NCI-H187 treated with DMSO at 0.1 percent for 48 hours (cell line): ENCODE measurements at regions not wholly inside any gene's neighbourhood (a gene's known extent, or its start where the extent isn't known, plus 50 kb on each side); places are given as distances from the start of the nearest gene placed in this dataset.
A peak's percentile ranks its signal among the peaks of the same experiment; 100 is the strongest.

Experiments
- DNase-seq: peaks from one replicate; lab custom pipeline; 2025; lab: John Stamatoyannopoulos, UW

DNA sequence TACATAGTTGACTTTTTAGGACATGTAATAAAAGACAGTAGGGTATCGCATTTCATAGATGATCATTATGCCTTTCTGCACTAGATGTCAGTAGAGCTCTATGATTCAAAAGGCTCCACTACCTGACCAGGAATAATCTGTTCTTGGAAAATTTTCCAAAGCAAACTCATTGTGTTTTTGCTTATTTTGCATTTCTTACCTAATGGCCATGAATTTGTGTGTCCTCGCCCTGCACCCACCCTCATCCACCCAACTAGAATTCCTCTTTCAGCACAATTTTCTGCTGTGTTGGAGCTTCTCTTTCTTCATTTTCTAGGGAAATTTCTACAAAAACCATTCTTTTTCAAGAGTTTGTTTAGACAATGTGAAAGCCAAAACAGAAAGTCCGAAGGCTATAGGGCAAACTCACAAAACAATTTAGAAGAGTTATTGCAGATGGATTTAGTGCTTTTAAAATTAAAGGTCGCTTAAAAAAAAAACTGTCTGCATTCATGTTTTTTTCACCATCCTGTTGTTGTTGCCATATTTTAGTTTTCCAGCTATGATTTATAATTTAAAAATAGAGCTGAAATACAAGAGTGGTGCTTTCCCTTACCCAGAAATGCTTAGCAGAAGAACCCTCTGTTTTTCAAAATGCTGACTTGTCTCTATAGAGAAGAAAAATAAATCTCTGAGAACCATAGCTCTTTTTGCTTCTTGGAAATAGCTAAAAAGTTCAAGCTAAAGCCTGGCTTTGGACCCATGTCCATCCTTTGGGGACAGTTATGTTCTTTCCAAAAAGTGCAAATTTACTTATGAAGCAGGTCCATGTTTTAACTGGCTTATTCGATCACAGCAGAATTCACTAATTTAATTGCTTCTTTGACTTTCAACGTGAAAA, 183.7 kb downstream of the SPATA18 start:
- peak; percentile 31 for DNase-seq

GRCh38 chr4:52235552-52236201, 184.6 kb downstream of the SPATA18 start:
- DNase-seq: no peak

DNA sequence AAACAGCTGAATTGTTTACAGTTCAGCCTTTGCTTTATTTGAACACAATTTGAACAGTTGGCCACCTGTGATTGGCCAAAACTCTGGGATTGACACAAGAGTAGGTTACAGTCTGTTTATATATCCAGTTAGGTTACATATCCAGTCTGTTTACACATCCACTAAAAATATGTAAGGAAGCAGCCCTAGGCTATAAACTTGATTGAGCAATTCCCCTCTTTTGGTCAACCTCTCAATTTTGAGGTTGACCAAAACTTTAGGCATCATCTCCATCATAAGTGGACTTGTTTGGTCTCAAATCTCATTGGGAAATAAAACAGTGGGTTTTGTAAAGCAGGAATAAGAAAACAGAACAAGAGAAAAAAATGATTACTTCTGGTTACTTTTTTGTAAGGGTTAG, 190.8 kb downstream of the SPATA18 start:
- DNase-seq: no peak

- DNase-seq: no peak
Observed at GRCh38 chr4:52243367-52243766, 192.3 kb downstream of the SPATA18 start.

DNA sequence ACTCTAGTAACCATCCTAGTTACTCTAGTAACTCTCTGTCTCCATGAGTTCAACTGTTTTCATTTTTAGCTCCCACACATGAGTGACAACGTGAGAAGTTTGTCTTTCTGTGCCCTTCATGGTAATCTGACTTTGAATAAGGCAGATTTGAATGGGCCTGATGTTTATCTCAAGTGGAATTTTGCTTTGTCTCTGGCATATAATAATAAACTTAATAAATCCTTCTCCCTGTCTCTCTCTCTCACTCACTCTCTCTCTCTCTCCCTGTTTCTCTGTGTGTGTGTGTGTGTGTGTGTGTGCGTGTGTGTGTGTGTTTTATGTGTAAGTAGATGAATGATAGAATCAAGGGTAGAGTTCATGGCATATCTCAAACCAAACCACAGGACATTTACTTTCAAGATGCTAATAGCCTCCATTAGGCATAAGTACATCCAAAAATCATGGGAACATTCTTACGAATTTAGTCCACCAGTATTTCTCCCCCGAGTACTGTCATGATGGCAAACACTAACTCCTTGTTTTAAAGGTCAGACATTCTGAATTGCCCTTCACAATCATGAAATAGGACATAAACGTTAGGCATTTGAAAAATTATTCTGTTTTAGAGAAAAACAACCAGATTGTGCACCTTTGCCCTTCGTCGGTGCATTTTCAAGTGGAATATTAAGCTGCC, 193.1 kb downstream of the SPATA18 start:
- peak; percentile 54 for DNase-seq

GRCh38 chr4:52244848-52245247, 193.7 kb downstream of the SPATA18 start:
- no peak for DNase-seq

DNA sequence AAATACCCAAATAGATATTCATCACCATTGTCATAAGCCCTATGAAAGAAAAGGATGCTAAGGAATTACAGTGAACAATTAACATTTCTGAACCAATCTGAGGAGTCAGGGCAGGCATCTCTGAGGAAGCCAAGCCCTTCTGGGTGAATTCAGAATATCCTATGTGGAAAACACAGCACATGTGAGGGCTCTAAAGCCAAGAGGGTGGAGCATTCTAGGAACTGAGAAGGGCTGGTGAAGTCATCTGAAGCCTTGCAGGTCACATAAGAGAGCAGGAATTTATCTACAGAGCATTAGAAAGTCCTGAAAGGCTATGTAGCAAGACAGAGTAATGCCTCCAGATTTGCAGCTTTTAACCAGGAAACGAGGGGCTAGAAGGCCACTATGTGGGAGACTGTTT, 195.7 kb downstream of the SPATA18 start:
- DNase-seq: no peak

GRCh38 chr4:52247941-52248340, 196.8 kb downstream of the SPATA18 start:
- no peak for DNase-seq

DNA sequence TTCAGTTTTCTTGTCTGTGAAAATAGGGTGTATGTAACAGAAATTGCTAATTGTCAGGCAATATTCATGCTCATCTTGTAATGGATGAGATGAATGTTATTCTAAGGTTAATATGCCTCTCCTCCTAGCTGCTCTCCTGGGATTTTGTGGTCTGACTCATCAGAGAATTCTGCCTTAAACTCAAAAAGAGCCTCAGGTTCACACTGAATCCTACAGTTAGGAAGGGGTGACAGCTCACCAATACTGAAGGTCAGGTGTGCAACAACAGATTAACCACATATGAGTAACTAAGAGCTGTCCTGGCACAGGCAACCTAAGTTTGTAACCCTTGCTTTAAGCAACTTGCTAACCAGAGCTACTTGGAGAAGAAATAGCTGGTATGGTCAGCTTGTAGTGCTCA, 197.7 kb downstream of the SPATA18 start:
- DNase-seq: no peak

DNA sequence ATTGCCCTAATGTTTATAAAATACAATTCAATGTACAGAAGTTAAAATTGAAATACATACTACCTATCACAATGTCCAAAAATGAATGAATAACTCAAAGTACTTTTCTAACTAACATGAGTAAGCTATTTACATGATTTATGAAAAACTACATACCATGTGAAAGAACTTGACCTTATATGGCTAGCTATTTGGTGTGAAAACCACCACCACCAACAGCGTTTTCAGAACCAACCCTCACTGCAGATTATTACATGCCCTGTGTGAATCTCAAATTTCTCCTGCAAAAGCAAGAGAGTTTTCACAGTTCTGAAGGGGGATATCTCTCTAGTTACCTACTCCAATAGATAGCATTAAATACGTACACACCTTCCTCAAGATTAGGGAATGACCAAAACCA, 198.5 kb downstream of the SPATA18 start:
- DNase-seq: no peak

GRCh38 chr4:52250154-52250553, 199.1 kb downstream of the SPATA18 start:
- peak; percentile 71 for DNase-seq

GRCh38 chr4:52251864-52252263, 200.8 kb downstream of the SPATA18 start:
- no peak for DNase-seq

- no peak for DNase-seq
Observed at GRCh38 chr4:52253025-52253424, 201.9 kb downstream of the SPATA18 start.

- no peak for DNase-seq
Observed at GRCh38 chr4:52256522-52256921, 205.4 kb downstream of the SPATA18 start.

GRCh38 chr4:52259978-52260377, 208.9 kb downstream of the SPATA18 start:
- DNase-seq: no peak

DNA sequence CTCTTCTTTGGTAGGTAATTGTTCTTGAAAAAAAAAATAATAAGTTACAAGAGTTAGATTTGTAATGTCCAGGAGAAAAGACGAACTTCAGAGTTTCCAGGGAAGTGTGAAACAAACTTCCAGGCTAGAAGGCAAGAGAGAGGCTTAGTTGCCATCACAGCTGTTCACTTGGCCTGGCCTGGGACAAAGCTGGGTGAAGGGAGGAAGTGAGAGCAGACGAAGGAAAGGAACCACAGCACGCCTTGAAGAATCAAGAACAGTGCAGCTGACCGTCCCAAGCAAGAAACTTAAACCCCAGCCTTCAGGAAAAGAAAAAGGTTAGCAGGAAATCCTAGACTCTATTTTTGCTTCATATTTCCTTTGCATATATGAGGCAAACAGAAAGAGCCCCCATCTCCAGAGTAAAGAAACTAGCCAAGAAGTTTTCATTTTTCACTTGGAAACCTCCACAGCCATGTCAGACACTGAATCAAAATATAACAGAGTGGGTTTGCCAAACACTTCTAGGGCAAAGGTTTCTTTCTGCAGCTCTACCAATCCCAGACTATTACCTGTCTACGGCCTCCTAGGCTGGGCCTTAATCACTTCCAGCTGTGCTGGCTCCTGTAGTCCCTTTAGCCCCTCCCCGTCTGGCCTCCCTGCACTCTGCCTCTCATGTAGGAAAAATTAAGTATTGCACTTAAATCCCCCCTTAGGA, 209.6 kb downstream of the SPATA18 start:
- no peak for DNase-seq

- DNase-seq: no peak
Observed at GRCh38 chr4:52263607-52264006, 212.5 kb downstream of the SPATA18 start.

DNA sequence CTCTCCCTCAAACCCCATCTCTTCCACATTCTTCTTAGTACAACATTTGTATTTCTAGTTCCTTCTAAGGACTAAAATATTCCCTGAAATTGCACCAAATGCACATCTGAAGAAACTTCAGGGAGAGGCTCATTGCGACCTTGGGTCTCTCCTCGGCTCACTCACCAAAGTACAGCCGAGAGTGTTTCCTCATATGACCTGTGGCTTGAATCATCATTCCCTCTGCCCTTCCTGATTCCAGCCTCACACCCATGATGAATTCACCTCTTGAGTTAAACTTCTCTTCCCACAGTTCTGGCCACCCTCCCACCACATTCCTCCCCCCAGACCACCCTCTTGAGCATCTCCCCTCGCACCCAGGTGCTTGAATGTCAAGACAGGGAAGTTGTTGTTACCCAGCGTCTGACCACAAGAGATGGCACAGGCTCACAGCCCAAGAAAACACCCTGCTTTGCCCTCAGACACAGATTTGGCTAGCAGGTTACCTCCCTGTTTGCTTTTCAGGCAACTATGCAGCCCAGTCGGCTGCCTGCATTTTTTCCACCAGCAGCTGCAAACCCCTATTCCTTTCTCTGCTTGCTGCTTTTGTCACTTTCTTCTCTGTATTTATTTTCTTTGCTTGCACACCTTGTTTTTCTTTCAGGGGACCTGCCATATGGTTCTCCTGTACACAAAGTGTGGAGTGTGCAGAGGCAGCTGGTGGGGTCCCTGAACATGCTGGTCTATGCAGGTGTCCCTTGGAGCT, 214.8 kb downstream of the SPATA18 start:
- no peak for DNase-seq

DNA sequence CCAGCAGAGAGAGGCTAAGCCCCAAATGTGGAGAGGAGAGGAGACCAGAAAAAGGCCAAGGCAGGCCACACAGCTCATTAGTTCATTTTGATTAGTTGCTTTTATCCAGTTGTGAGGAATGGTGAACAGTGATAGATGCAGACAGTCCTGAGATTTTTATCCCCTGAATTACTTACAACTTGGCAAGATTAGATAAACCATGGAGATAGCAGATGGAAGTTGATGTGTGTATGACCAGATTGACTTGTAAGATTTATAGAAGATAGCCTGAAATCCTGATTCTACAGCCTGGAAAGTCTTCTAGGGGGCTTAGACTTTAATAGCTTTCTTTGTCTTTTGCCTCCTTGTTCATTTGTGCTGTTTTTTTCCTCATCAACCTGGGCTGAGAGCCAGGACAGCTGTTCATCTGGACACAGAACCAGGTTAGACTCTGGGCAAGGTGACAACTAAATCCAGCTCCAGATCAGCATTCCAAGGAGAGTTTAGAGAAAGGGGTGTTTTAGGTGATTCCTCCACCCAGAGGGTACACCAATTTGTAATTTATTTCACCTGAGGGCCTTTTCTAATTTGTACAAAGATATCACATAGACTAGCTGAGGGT, 215.5 kb downstream of the SPATA18 start:
- no peak for DNase-seq

DNA sequence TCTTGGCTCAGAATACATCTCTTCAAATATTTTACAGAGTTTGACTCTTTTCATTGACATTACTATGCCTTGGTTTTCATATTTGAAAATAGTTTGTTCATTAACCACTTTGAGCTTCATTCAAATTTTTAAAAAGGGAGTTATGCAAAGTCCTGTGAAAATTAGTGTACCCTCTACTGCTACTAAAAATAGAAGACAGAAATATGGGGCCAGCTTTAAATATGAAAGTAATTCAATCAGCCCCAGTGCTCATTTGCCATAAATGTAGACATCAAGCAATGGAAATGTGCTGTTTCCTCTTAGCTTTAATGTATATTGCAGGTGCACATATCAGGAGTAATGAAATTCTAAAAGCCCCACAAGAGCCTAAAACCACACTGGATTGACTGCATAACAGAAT, 218.7 kb downstream of the SPATA18 start:
- DNase-seq: no peak

GRCh38 chr4:52273885-52274284, 222.8 kb downstream of the SPATA18 start:
- no peak for DNase-seq
